Mammary epithelial cell (primary cell): ENCODE measurements at regions not wholly inside any gene's neighbourhood (a gene's known extent, or its start where the extent isn't known, plus 50 kb on each side); places are given as distances from the start of the nearest gene placed in this dataset.

Experiments
- CTCF ChIP-seq, 2 donors: IDR thresholded peaks in 1 of 2; conservative IDR thresholded peaks in 1 of 2; 2 replicates each; pipeline ENCODE4 v1.5.1; 2011 to 2012; ENCODE audit warnings: inconsistent platforms in 2 of 2, low read length in 2 of 2, mild to moderate bottlenecking in 2 of 2, control low read depth in 1 of 2, low read depth in 1 of 2; ENCODE audit not compliant: insufficient read depth in 1 of 2; ENCODE audit errors: extremely low read depth in 1 of 2
- EZH2 ChIP-seq: IDR thresholded peaks from 2 replicates; pipeline ENCODE4 v1.6.1; 2012; ENCODE audit warnings: low read length, inconsistent platforms, borderline replicate concordance

GRCh38 chr9:120014796-120015195, 565.2 kb downstream of the CDK5RAP2 start:
- TF ChIP-seq CTCF (conservative IDR thresholded peaks at IDR 0.05 in 1 of 2, IDR thresholded peaks at IDR 0.05 in 1 of 2; ENCODE audit: extremely low read depth in 1 of 2, insufficient read depth in 1 of 2, low read depth in 1 of 2, low read length in 2 of 2) (no peak), EZH2 (no peak)
